ENCODE measurements at regions not wholly inside any gene's neighbourhood (a gene's known extent, or its start where the extent isn't known, plus 50 kb on each side); places are given as distances from the start of the nearest gene placed in this dataset.
"Not testable (repeated sequence)": the region's sequence is repeated elsewhere in the genome, so short reads cannot be mapped to it uniquely, and the experiment has no call there.

GRCh38 chr15:58311556-58311955, 120.2 kb upstream of the LIPC start:
- H3K4me1 ChIP-seq (ENCODE audit: control insufficient read depth, insufficient read depth, low read length): peaks cover 15% of the 10 kb centered on the region
- 78 to 98% methylated on average over 4 of the region's 4 CpGs for WGBS, 2 experiments
- no peaks in the 10 kb centered on the region for H3K36me3 ChIP-seq (ENCODE audit: control insufficient read depth, insufficient read depth, low read length)
- H3K27ac ChIP-seq (ENCODE audit: insufficient read depth, low read depth, low read length, poor library complexity, severe bottlenecking): no peak overlapping the region
- H3K9me3 ChIP-seq (ENCODE audit: control insufficient read depth, low read length): no peaks in the 10 kb centered on the region
- H3K4me3 ChIP-seq (ENCODE audit: insufficient read depth, low read depth, low read length): no peak overlapping the region
- H3K27me3 ChIP-seq (ENCODE audit: control insufficient read depth, insufficient read depth, low read length, poor library complexity, severe bottlenecking): no peaks in the 10 kb centered on the region

- no peak overlapping the region for H3K27ac ChIP-seq (ENCODE audit: insufficient read depth, low read depth, low read length, poor library complexity, severe bottlenecking)
- no peaks in the 10 kb centered on the region for H3K27me3 ChIP-seq (ENCODE audit: control insufficient read depth, insufficient read depth, low read length, poor library complexity, severe bottlenecking)
- no peaks in the 10 kb centered on the region for H3K36me3 ChIP-seq (ENCODE audit: control insufficient read depth, insufficient read depth, low read length)
- WGBS, 2 experiments: 99 to 100% methylated on average over 3 to 5 of the region's 5 CpGs
- peaks cover 10% of the 10 kb centered on the region for H3K4me1 ChIP-seq (ENCODE audit: control insufficient read depth, insufficient read depth, low read length)
- H3K4me3 ChIP-seq (ENCODE audit: insufficient read depth, low read depth, low read length): no peak overlapping the region
- H3K9me3 ChIP-seq (ENCODE audit: control insufficient read depth, low read length): no peaks in the 10 kb centered on the region
Observed at GRCh38 chr15:58312031-58312430, 119.8 kb upstream of the LIPC start.

- H3K27ac ChIP-seq (ENCODE audit: insufficient read depth, low read depth, low read length, poor library complexity, severe bottlenecking): no peak overlapping the region
- H3K36me3 ChIP-seq (ENCODE audit: control insufficient read depth, insufficient read depth, low read length): no peaks in the 10 kb centered on the region
- no peaks in the 10 kb centered on the region for H3K27me3 ChIP-seq (ENCODE audit: control insufficient read depth, insufficient read depth, low read length, poor library complexity, severe bottlenecking)
- H3K4me3 ChIP-seq (ENCODE audit: insufficient read depth, low read depth, low read length): no peak overlapping the region
- 92 to 94% methylated on average over 5 of the region's 5 CpGs for WGBS, 2 experiments
- no peaks in the 10 kb centered on the region for H3K4me1 ChIP-seq (ENCODE audit: control insufficient read depth, insufficient read depth, low read length)
- no peaks in the 10 kb centered on the region for H3K9me3 ChIP-seq (ENCODE audit: control insufficient read depth, low read length)
Observed at GRCh38 chr15:58313304-58313703, 118.5 kb upstream of the LIPC start.

- Histone ChIP-seq H3K36me3 (ENCODE audit: control insufficient read depth, insufficient read depth, low read length) (no peaks in the 10 kb centered on the region), H3K27ac (ENCODE audit: insufficient read depth, low read depth, low read length, poor library complexity, severe bottlenecking) (no peak overlapping the region), H3K4me3 (ENCODE audit: insufficient read depth, low read depth, low read length) (no peak overlapping the region), H3K27me3 (ENCODE audit: control insufficient read depth, insufficient read depth, low read length, poor library complexity, severe bottlenecking) (no peaks in the 10 kb centered on the region), H3K9me3 (ENCODE audit: control insufficient read depth, low read length) (no peaks in the 10 kb centered on the region), H3K4me1 (ENCODE audit: control insufficient read depth, insufficient read depth, low read length) (no peaks in the 10 kb centered on the region)
- WGBS, 2 experiments: 96 to 97% methylated on average over 4 to 5 of the region's 6 CpGs
Observed at GRCh38 chr15:58313810-58314592, 117.8 kb upstream of the LIPC start.

GRCh38 chr15:58314593-58315216, 117.1 kb upstream of the LIPC start:
- WGBS, 2 experiments: 69 to 97% methylated on average over 3 to 4 of the region's 4 CpGs
- Histone ChIP-seq H3K4me1 (ENCODE audit: control insufficient read depth, insufficient read depth, low read length) (no peaks in the 10 kb centered on the region), H3K27me3 (ENCODE audit: control insufficient read depth, insufficient read depth, low read length, poor library complexity, severe bottlenecking) (no peaks in the 10 kb centered on the region), H3K4me3 (ENCODE audit: insufficient read depth, low read depth, low read length) (no peak overlapping the region), H3K36me3 (ENCODE audit: control insufficient read depth, insufficient read depth, low read length) (no peaks in the 10 kb centered on the region), H3K9me3 (ENCODE audit: control insufficient read depth, low read length) (no peaks in the 10 kb centered on the region), H3K27ac (ENCODE audit: insufficient read depth, low read depth, low read length, poor library complexity, severe bottlenecking) (no peak overlapping the region)

- H3K27ac ChIP-seq (ENCODE audit: insufficient read depth, low read depth, low read length, poor library complexity, severe bottlenecking): no peak overlapping the region
- no peaks in the 10 kb centered on the region for H3K4me1 ChIP-seq (ENCODE audit: control insufficient read depth, insufficient read depth, low read length)
- H3K27me3 ChIP-seq (ENCODE audit: control insufficient read depth, insufficient read depth, low read length, poor library complexity, severe bottlenecking): no peaks in the 10 kb centered on the region
- H3K4me3 ChIP-seq (ENCODE audit: insufficient read depth, low read depth, low read length): no peak overlapping the region
- 92 to 93% methylated on average over 6 of the region's 6 CpGs for WGBS, 2 experiments
- no peaks in the 10 kb centered on the region for H3K36me3 ChIP-seq (ENCODE audit: control insufficient read depth, insufficient read depth, low read length)
- H3K9me3 ChIP-seq (ENCODE audit: control insufficient read depth, low read length): no peaks in the 10 kb centered on the region
Observed at GRCh38 chr15:58318517-58318916, 113.3 kb upstream of the LIPC start.

GRCh38 chr15:58321034-58321433, 110.8 kb upstream of the LIPC start:
- Histone ChIP-seq H3K27me3 (ENCODE audit: control insufficient read depth, insufficient read depth, low read length, poor library complexity, severe bottlenecking) (no peaks in the 10 kb centered on the region), H3K4me1 (ENCODE audit: control insufficient read depth, insufficient read depth, low read length) (no peaks in the 10 kb centered on the region), H3K36me3 (ENCODE audit: control insufficient read depth, insufficient read depth, low read length) (no peaks in the 10 kb centered on the region), H3K4me3 (ENCODE audit: insufficient read depth, low read depth, low read length) (no peak overlapping the region), H3K27ac (ENCODE audit: insufficient read depth, low read depth, low read length, poor library complexity, severe bottlenecking) (no peak overlapping the region), H3K9me3 (ENCODE audit: control insufficient read depth, low read length) (no peaks in the 10 kb centered on the region)
- WGBS, 2 experiments: 87 to 100% methylated on average over 2 of the region's 2 CpGs

- H3K4me1 ChIP-seq (ENCODE audit: control insufficient read depth, insufficient read depth, low read length): no peaks in the 10 kb centered on the region
- no peak overlapping the region for H3K4me3 ChIP-seq (ENCODE audit: insufficient read depth, low read depth, low read length)
- H3K36me3 ChIP-seq (ENCODE audit: control insufficient read depth, insufficient read depth, low read length): no peaks in the 10 kb centered on the region
- no peaks in the 10 kb centered on the region for H3K27me3 ChIP-seq (ENCODE audit: control insufficient read depth, insufficient read depth, low read length, poor library complexity, severe bottlenecking)
- no peaks in the 10 kb centered on the region for H3K9me3 ChIP-seq (ENCODE audit: control insufficient read depth, low read length)
- no peak overlapping the region for H3K27ac ChIP-seq (ENCODE audit: insufficient read depth, low read depth, low read length, poor library complexity, severe bottlenecking)
- WGBS, 2 experiments: 92 to 96% methylated on average over 2 to 3 of the region's 3 CpGs
Observed at GRCh38 chr15:58322253-58322652, 109.5 kb upstream of the LIPC start.

- not testable (repeated sequence) for H3K4me3 ChIP-seq (ENCODE audit: insufficient read depth, low read depth, low read length); H3K9me3 ChIP-seq (ENCODE audit: control insufficient read depth, low read length); H3K36me3 ChIP-seq (ENCODE audit: control insufficient read depth, insufficient read depth, low read length); H3K27me3 ChIP-seq (ENCODE audit: control insufficient read depth, insufficient read depth, low read length, poor library complexity, severe bottlenecking); H3K4me1 ChIP-seq (ENCODE audit: control insufficient read depth, insufficient read depth, low read length); H3K27ac ChIP-seq (ENCODE audit: insufficient read depth, low read depth, low read length, poor library complexity, severe bottlenecking)
- 92 to 94% methylated on average over 1 of the region's 1 CpG for WGBS, 2 experiments
Observed at GRCh38 chr15:58323321-58323720, 108.5 kb upstream of the LIPC start.

GRCh38 chr15:58324533-58324932, 107.3 kb upstream of the LIPC start:
- H3K36me3 ChIP-seq (ENCODE audit: control insufficient read depth, insufficient read depth, low read length): no peaks in the 10 kb centered on the region

More at GRCh38 chr15:58324533-58324932, 107.3 kb upstream of the LIPC start:
- no peaks in the 10 kb centered on the region for H3K9me3 ChIP-seq (ENCODE audit: control insufficient read depth, low read length)
- H3K27me3 ChIP-seq (ENCODE audit: control insufficient read depth, insufficient read depth, low read length, poor library complexity, severe bottlenecking): no peaks in the 10 kb centered on the region
- no peak overlapping the region for H3K4me3 ChIP-seq (ENCODE audit: insufficient read depth, low read depth, low read length)
- H3K27ac ChIP-seq (ENCODE audit: insufficient read depth, low read depth, low read length, poor library complexity, severe bottlenecking): no peak overlapping the region
- no peaks in the 10 kb centered on the region for H3K4me1 ChIP-seq (ENCODE audit: control insufficient read depth, insufficient read depth, low read length)

All from ectodermal cell (in vitro differentiated cells).